ENCODE measurements at regions not wholly inside any gene's neighbourhood (a gene's known extent, or its start where the extent isn't known, plus 50 kb on each side); places are given as distances from the start of the nearest gene placed in this dataset.

GRCh38 chr9:95720496-95720895, 155.0 kb upstream of the ERCC6L2 start:
- TF ChIP-seq CHD1 (IDR thresholded peaks at IDR 0.05; ENCODE audit: low read depth, low read length) = no peak
- TF ChIP-seq NFE2L2 (IDR thresholded peaks at IDR 0.05; ENCODE audit: low read depth, low read length) = no peak
- TF ChIP-seq SMC3 (IDR thresholded peaks at IDR 0.05; ENCODE audit: low read depth, low read length) = no peak
- TF ChIP-seq CEBPB (IDR thresholded peaks at IDR 0.05; ENCODE audit: low read depth, low read length) = no peak
- TF ChIP-seq MXI1 (IDR thresholded peaks at IDR 0.05; ENCODE audit: borderline replicate concordance, low read depth, low read length) = no peak
- POLR2A ChIA-PET (ENCODE audit: unreplicated experiment) = no interaction called here

More at GRCh38 chr9:95720496-95720895, 155.0 kb upstream of the ERCC6L2 start:
- H2BK5ac ChIP-seq (ENCODE audit: low read depth, low read length, poor library complexity, severe bottlenecking) = no peak overlapping the region
- no peak overlapping the region for H3K27ac ChIP-seq (ENCODE audit: insufficient read depth, low read length)
- H3K9me3 ChIP-seq (ENCODE audit: control insufficient read depth, insufficient read depth, low read length) = no peaks in the 10 kb centered on the region; the same call in 1 of the 2 replicates
- H3K9me1 ChIP-seq (ENCODE audit: insufficient read depth, low read length) = no peaks in the 10 kb centered on the region
- ATAC-seq (ENCODE audit: low read depth) = no peak
- dilution Hi-C loops (cut with HindIII; ENCODE audit: low sequenced_read_pairs, unreplicated experiment) (no loop called here), intact Hi-C loops (cut with micrococcal nuclease) (no loop called here), in situ Hi-C loops (cut with MboI; ENCODE audit: low sequenced_read_pairs) (no loop called here)
- no peak overlapping the region for H2BK120ac ChIP-seq (ENCODE audit: low read depth, low read length)
- no peak overlapping the region for H2BK15ac ChIP-seq (ENCODE audit: low read depth, low read length)
- no peaks in the 10 kb centered on the region for H3K79me1 ChIP-seq (ENCODE audit: low read depth in 1 of 2, low read length in 2 of 2)
- H3K27me3 ChIP-seq (ENCODE audit: control insufficient read depth, insufficient read depth, low read length) = peaks cover 15% of the 10 kb centered on the region
- H3K9ac ChIP-seq (ENCODE audit: low read depth, low read length) = no peak overlapping the region
- H3K4me2 ChIP-seq (ENCODE audit: low read depth, low read length) = no peak overlapping the region
- no peak overlapping the region for H3K18ac ChIP-seq (ENCODE audit: low read depth, low read length)
- no peaks in the 10 kb centered on the region for H4K20me1 ChIP-seq (ENCODE audit: insufficient read depth, low read length)
- no peak overlapping the region for H2AK9ac ChIP-seq (replicated peaks; ENCODE audit: low read depth, low read length, poor library complexity)
- no peak overlapping the region for H3K14ac ChIP-seq (replicated peaks; ENCODE audit: low read depth, low read length)
- H4K5ac ChIP-seq (ENCODE audit: low read depth, low read length) = no peak overlapping the region
- CTCF ChIA-PET = no interaction called here
- no peak overlapping the region for H3K4me3 ChIP-seq (ENCODE audit: insufficient read depth, low read depth, low read length)
- no peak overlapping the region for H2BK20ac ChIP-seq (ENCODE audit: low read depth, low read length)
- H3K56ac ChIP-seq (ENCODE audit: extremely low read depth, insufficient read depth, low read length) = no peak overlapping the region
- no peak overlapping the region for H3K4ac ChIP-seq (ENCODE audit: low read depth, low read length)
- H4K91ac ChIP-seq (ENCODE audit: insufficient read depth, low read depth, low read length) = no peak overlapping the region
- DNase-seq = no peak
- no TSS peak for BruUV-seq (replicated peaks)
- no peaks in the 10 kb centered on the region for H3K36me3 ChIP-seq (ENCODE audit: control insufficient read depth, insufficient read depth, low read length)
- H4K8ac ChIP-seq (ENCODE audit: low read depth in 2 of 2, low read length in 2 of 2) = no peak overlapping the region
- no peak overlapping the region for H2AFZ ChIP-seq (replicated peaks; ENCODE audit: low read length, poor library complexity)
- no CpG with 5 or more reads among the region's 6 CpGs for WGBS, 2 experiments (ENCODE audit: extremely low coverage in 2 of 2, insufficient read length in 1 of 2)
- peaks cover 2% of the 10 kb centered on the region; the same call in 1 of the 2 replicates for H3K4me1 ChIP-seq (ENCODE audit: control insufficient read depth, insufficient read depth, low read length)
- no peak overlapping the region for H2AK5ac ChIP-seq (ENCODE audit: low read depth, low read length)
- H3K23ac ChIP-seq (ENCODE audit: low read depth, low read length) = no peak overlapping the region
